Cardiac fibroblast (primary cell): ENCODE measurements at regions not wholly inside any gene's neighbourhood (a gene's known extent, or its start where the extent isn't known, plus 50 kb on each side); places are given as distances from the start of the nearest gene placed in this dataset.

Experiments used
- DNase-seq, 2 donors: peaks; one replicate each; pipeline versions ENCODE4 v3.0.0 to v3.0.0-alpha.2; 2010; ENCODE audit warnings: low read depth in 2 of 2
- H3K4me3 ChIP-seq, 2 donors: replicated peaks in 1 of 2; 1 replicate in 1 of 2; 2 replicates in 1 of 2; pipeline ENCODE4 v1.5.1; 2011; ENCODE audit warnings: low read depth in 2 of 2, low read length in 2 of 2, mild to moderate bottlenecking in 2 of 2, moderate library complexity in 1 of 2
- CTCF ChIP-seq: IDR thresholded peaks from one replicate; pipeline ENCODE4 v1.5.1; 2011; ENCODE audit warnings: low read depth, mild to moderate bottlenecking, low read length, inconsistent platforms

- DNase-seq, result no peak
- no peak for TF ChIP-seq CTCF
- no peak overlapping the region for H3K4me3 ChIP-seq
Measured at GRCh38 chr1:4600615-4601460, 53.6 kb upstream of the AJAP1 start.

- no peak overlapping the region for H3K4me3 ChIP-seq
- TF ChIP-seq CTCF, result no peak
- no peak for DNase-seq
Measured at GRCh38 chr1:4601941-4602340, 52.5 kb upstream of the AJAP1 start.

- no peak overlapping the region for H3K4me3 ChIP-seq
- DNase-seq, result no peak
- no peak for TF ChIP-seq CTCF
Measured at GRCh38 chr1:4602462-4603294, 51.7 kb upstream of the AJAP1 start.

- TF ChIP-seq CTCF, result no peak
- no peak for DNase-seq
Measured at GRCh38 chr1:4603295-4604110, 50.9 kb upstream of the AJAP1 start.

More at GRCh38 chr1:4603295-4604110, 50.9 kb upstream of the AJAP1 start:
- no peak overlapping the region for H3K4me3 ChIP-seq
